HG03521 (cell line): ENCODE measurements at regions not wholly inside any gene's neighbourhood (a gene's known extent, or its start where the extent isn't known, plus 50 kb on each side); places are given as distances from the start of the nearest gene placed in this dataset.

Experiments
- ATAC-seq: cut with Tn5 transposase; IDR thresholded peaks from one replicate; pipeline ENCODE4 v1.9.1; 2021; ENCODE audit warnings: mild to moderate bottlenecking, moderate library complexity; ENCODE audit not compliant: unreplicated experiment

DNA sequence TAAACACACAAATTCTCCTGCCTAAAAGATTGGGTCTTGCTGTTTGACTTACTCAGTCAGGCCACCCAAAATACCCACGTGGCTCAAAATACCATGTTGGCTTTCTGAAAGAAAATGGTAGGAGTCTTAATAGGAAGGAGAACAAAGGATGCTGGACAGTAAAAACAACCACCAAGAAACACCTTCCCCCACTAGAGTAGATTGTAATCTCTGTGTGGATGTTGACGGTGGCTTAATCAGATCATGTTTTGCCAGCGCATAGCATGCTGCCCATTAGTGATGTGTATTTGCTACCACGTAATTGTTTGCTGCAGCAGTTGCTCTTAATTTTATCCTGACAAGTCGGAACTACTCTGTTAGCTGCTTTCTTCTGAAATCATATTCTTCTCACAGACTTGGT, 1229.3 kb upstream of the SLC10A2 start:
- no peak for ATAC-seq

DNA sequence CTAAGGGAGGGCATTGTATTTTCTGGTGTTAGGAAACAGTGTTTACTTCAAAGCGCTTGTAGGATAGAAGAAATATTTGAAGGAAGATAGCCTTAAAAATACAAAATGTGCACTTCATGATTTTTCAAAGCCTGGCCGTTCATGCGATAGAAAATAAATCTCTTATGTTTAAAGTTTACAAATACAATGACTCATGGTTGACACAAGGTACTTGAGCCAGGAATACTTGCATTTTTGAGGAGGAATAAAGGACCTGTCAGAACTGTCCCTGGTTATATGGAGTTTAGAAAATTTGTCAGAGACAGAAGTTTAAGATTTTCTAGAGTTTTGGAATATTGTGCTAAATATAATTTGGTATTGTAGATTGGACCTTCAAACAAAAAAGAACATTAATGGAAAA, 1223.2 kb upstream of the SLC10A2 start:
- ATAC-seq: no peak

DNA sequence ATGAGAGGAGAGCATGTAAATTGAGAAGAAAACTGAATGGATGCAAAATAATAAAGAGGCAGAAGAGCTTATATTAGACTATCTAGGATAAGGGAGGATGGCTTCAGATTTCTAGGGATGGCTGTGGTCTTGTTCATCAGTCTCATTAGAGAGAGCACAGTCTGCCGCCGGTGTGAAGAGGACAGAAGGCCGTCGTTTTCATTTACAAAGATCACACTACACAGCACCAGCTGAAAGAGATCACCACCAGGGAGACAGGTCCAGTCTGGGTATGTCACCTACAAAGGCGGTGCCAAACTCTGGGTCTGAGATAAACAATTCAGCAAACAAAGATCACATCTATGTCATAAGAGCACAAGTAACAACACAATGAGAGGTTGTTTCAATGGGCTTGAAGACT, 1222.3 kb upstream of the SLC10A2 start:
- ATAC-seq: no peak

DNA sequence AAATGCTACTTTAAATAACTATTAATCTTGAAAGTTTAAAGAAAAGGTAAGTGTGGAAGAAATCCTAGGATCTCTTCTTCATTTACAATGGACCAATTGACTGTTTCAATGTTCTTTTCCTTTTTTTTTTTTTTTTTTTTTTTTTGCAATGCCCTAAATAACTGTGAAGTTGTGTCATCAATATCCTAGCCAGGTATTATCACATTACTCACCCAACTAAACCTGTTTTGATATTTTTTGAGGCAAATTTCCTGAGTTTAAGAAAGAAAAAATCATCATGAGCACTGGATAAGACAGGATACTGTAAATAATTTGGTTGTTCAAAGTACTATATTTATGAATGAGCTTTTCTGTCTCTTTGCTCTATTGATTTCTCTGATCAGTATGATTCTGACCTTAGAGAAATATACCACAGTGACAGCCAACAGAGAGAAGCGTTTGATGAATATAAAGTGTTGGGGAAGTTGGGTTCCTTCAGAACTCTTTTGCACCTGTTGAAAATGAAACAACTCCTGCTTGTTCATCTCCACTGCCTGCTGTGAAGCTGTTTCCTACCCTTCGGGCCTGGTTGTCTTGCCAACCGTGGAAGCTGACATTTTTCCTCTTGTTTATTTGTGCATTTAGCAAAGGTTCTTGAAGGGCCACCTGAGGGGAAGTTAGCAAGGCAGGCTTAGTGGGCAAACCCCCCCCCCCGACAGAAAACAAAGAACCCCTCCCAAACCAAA, 1220.5 kb upstream of the SLC10A2 start:
- no peak for ATAC-seq

- no peak for ATAC-seq
Measured at GRCh38 chr13:104281910-104282309, 1215.7 kb upstream of the SLC10A2 start.

- no peak for ATAC-seq
Measured at GRCh38 chr13:104270731-104271130, 1204.5 kb upstream of the SLC10A2 start.

DNA sequence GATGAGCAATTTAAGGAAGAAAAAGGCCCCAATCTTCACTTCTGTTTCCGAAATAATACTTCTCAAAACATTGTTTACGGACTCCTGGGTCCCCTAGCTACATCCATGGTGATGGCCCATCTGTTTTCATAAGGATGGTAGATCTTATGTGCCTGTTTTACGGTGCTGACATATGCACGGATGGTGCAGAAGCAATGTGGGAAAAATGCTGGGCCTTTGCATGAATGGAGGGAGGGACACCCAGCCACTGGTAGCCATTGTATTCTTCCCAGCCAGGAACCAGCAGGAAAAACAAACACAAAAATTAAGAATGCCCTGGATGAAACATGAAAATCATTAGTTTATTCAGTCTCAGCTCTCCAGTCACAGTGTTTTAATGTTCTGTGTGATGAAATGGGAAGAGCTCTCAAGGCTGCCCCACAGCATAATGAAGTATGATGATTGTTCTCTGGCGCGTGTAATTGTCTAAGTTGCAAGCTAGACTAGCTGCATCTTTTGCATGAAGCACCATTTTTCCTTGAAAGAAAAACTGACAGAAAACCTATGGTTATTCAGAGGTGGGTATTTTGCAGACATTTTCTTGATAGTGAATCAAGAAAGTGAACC, 1201.1 kb upstream of the SLC10A2 start:
- no peak for ATAC-seq

- ATAC-seq: no peak
Measured at GRCh38 chr13:104256701-104257100, 1190.5 kb upstream of the SLC10A2 start.

DNA sequence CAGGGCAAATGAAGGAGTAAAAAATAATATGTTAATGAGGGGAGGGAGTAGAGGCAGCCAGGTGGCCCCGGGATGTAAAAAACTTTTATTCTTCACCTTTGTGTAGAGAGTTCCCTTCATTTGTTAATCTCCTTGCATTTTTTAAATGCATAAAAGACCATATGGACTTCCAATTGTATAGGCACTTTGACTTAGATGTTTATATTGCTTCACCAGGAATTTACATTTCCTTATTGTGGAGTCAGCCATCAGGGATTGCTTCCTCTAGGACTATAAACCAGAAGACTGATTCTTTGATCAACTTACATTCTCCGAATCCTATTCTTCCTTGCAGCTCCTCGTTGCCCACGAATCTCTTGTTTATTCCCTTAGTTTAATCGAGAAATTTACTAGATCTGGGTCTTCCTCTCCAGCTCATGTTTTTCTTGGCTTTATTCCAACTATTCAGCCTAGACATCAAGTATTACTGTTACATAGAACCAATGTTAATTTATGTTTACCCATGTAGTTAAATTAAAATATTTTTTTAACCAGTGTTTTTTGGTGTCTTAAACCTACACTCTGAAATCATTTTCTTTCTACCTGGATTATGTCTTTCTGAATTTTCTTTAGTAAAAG, 1187.0 kb upstream of the SLC10A2 start:
- ATAC-seq: no peak

- no peak for ATAC-seq
Measured at GRCh38 chr13:104251931-104252330, 1185.7 kb upstream of the SLC10A2 start.

- ATAC-seq: no peak
Measured at GRCh38 chr13:104246955-104247354, 1180.7 kb upstream of the SLC10A2 start.

DNA sequence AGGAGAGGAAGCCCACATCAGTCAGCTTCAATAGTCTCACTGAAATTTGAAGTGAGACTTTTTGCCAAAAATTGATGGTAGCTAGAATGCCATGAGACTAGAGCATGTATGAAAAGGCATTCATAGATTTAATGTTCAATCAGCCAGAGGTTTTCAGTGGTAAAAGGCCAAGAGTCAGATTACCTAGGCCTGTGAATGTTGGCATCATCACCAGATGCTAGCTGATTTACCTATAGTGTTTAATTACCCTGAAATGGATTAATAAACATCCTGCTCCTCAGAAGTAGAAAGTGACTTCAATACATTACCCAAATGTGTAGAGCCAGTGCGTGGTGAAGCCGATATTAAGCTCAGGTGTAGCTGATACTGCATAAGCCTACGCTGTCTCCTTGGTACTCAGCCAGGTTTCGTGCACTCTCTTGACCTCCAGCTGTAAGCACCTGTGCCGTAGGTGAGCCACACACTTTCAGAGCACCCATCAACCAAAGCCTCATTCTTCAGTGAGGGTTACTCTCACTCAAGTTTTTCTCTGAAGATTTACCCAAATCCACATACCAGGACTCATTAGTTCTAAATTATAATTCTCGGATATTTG, 1140.3 kb upstream of the SLC10A2 start:
- no peak for ATAC-seq

- no peak for ATAC-seq
Measured at GRCh38 chr13:104204177-104204576, 1138.0 kb upstream of the SLC10A2 start.

- no peak for ATAC-seq
Measured at GRCh38 chr13:104198801-104199200, 1132.6 kb upstream of the SLC10A2 start.

DNA sequence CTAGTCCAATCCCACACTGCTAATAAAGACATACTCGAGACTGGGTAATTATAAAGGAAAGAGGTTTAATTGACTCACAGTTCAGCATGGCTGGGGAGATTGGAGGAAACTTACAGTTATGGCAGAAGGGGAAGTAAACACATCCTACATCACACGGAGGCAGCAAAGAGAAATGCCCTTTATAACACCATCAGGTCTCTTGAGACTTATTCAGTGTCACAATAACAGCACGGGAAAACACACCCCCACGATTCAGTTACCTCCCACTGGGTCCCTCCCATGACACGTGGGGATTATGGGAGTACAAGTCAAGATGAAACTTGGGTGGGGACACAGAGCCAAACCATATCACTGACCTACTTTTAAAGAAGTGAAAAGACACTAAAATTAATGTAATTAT, 1130.4 kb upstream of the SLC10A2 start:
- ATAC-seq: no peak

GRCh38 chr13:104181526-104182231, 1115.5 kb upstream of the SLC10A2 start:
- no peak for ATAC-seq

DNA sequence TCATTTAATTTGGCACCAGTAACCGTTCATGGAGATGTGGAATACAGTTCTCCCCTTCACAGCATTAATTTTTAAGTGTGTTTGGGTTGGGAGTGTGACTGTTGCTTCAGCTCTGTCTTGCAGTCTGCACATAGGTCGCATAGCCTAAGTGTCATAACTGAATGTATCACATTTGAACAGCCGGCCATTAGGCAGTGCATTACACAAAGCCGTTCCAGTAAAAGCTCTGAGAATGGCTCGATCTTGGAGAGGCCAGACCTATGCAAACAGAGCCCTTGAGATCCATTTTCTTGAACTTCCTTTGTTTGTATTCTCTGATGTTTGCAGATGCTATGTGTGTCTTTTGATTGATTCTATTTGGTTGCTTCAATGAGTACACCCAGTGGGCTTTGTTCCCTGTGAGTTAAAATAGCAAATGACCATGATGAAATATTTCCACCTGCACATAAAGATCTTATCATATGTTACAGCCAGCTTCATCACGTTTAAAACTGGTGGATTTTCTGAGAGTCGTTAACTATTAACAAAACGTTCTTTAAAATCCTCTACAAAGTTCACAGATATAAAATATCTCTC, 1104.9 kb upstream of the SLC10A2 start:
- ATAC-seq: no peak

- no peak for ATAC-seq
Measured at GRCh38 chr13:104163866-104164630, 1097.8 kb upstream of the SLC10A2 start.

GRCh38 chr13:104160536-104160935, 1094.3 kb upstream of the SLC10A2 start:
- ATAC-seq: no peak

DNA sequence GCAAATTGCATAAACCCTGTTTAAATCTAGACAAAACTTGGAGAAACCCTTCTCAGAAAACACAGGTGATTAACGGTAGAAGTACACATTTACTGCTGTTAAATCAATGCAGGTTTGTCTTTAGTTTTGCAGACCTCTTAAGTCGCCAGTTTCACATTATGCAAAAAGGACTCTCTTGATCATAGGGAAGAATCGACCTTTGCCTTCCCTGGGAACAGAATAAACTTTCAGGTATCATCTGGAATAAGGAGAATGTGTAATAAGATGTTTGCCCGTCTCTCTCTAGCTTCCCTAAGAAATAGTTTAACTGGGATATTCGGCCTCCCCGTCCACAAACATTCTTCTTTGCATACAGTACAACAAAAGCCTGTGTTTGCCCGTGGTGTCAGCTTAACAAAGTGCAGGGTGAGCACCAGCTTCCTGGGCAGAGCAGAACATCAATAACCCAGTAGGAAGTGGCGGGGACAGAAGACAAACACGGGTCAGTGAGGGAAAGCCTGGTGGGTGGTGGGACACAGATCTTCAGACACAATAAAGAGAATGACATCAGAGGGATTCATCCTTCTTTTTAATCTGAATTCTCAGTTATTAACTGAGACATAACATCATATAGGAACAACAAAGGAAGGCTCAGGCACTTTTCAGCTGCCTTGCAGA, 1077.7 kb upstream of the SLC10A2 start:
- no peak for ATAC-seq
